HepG2 (cell line): ENCODE measurements at regions not wholly inside any gene's neighbourhood (a gene's known extent, or its start where the extent isn't known, plus 50 kb on each side); places are given as distances from the start of the nearest gene placed in this dataset.

Experiments used
- BHLHE40 ChIP-seq: IDR thresholded peaks from 2 replicates; pipeline ENCODE4 v1.6.1; 2011; ENCODE audit warnings: low read length, improper control_type of control experiment
- EP300 ChIP-seq, 3 experiments: sonication (generic) in 1 of 3; formaldehyde crosslinking in 1 of 3; IDR thresholded peaks; 2 replicates each; pipeline versions ENCODE4 v1.5.1 to v1.6.1; 2011 to 2020; ENCODE audit warnings: low read depth in 2 of 3, low read length in 2 of 3, borderline replicate concordance in 1 of 3, improper control_type of control experiment in 1 of 3, mild to moderate bottlenecking in 1 of 3, missing genetic modification reagents in 1 of 3, moderate library complexity in 1 of 3
- NR2F6 ChIP-seq, 2 experiments: IDR thresholded peaks; 2 replicates each; pipeline ENCODE4 v1.6.1; 2016; ENCODE audit warnings: antibody characterized with exemption in 1 of 2, mild to moderate bottlenecking in 1 of 2
- RAD21 ChIP-seq: fragments of 450-650 bp; formaldehyde crosslinking; IDR thresholded peaks from 2 replicates; pipeline ENCODE4 v1.5.0; 2020; ENCODE audit warnings: mild to moderate bottlenecking
- SMAD1 ChIP-seq: sonication (generic); formaldehyde crosslinking; IDR thresholded peaks from 2 replicates; pipeline ENCODE4 v1.4.0; 2020; ENCODE audit warnings: missing genetic modification reagents, low read depth, mild to moderate bottlenecking, borderline replicate concordance
- SMC3 ChIP-seq: IDR thresholded peaks from 2 replicates; pipeline ENCODE4 v1.6.1; 2011; ENCODE audit warnings: low read length, improper control_type of control experiment
- ZNF484 ChIP-seq: sonication (generic); formaldehyde crosslinking; IDR thresholded peaks from 2 replicates; pipeline ENCODE4 v1.5.1; 2020; ENCODE audit warnings: mild to moderate bottlenecking, low read depth, missing genetic modification reagents, borderline replicate concordance
- ZNF766 ChIP-seq: sonication (generic); formaldehyde crosslinking; IDR thresholded peaks from 2 replicates; pipeline ENCODE4 v1.5.0; 2020; ENCODE audit warnings: missing genetic modification reagents, borderline replicate concordance
- TF ChIP-seq, protein P1 (sequence below): sonication (generic); formaldehyde crosslinking; IDR thresholded peaks from 2 replicates; pipeline ENCODE4 v1.5.0; 2020; ENCODE audit warnings: mild to moderate bottlenecking, missing genetic modification reagents, moderate library complexity

GRCh38 chr2:18410543-18410942 is 149.9 kb downstream of the RDH14 start:
- TF ChIP-seq SMAD1 (CRISPR knock-in tag) (no peak), BHLHE40 (no peak), NR2F6 (IDR thresholded peaks at IDR 0.05) (no peak), NR2F6 (CRISPR knock-in tag; IDR thresholded peaks at IDR 0.05) (no peak), ZNF766 (no peak), EP300 (IDR thresholded peaks at IDR 0.05; ENCODE audit: low read depth in 2 of 2, low read length in 2 of 2) (no peak), EP300 (CRISPR knock-in tag; IDR thresholded peaks at IDR 0.05; ENCODE audit: borderline replicate concordance) (no peak), ZNF484 (CRISPR knock-in tag) (no peak), RAD21 (CRISPR knock-in tag) (no peak), SMC3 (no peak)
- TF ChIP-seq, protein P1, sequence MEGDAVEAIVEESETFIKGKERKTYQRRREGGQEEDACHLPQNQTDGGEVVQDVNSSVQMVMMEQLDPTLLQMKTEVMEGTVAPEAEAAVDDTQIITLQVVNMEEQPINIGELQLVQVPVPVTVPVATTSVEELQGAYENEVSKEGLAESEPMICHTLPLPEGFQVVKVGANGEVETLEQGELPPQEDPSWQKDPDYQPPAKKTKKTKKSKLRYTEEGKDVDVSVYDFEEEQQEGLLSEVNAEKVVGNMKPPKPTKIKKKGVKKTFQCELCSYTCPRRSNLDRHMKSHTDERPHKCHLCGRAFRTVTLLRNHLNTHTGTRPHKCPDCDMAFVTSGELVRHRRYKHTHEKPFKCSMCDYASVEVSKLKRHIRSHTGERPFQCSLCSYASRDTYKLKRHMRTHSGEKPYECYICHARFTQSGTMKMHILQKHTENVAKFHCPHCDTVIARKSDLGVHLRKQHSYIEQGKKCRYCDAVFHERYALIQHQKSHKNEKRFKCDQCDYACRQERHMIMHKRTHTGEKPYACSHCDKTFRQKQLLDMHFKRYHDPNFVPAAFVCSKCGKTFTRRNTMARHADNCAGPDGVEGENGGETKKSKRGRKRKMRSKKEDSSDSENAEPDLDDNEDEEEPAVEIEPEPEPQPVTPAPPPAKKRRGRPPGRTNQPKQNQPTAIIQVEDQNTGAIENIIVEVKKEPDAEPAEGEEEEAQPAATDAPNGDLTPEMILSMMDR (CRISPR knock-in tag): no peak
